ENCODE measurements at regions not wholly inside any gene's neighbourhood (a gene's known extent, or its start where the extent isn't known, plus 50 kb on each side); places are given as distances from the start of the nearest gene placed in this dataset.

- CTCF ChIA-PET, result no interaction called here
- no peak for DNase-seq
Measured at GRCh38 chr3:20878691-20879090, 692.7 kb upstream of the SGO1 start.

More at GRCh38 chr3:20878691-20879090, 692.7 kb upstream of the SGO1 start:
- no peak overlapping the region for H3K27ac ChIP-seq (ENCODE audit: insufficient read depth, low read length)
- POLR2A ChIA-PET (ENCODE audit: unreplicated experiment), result no interaction called here
- no peak overlapping the region for H2AK9ac ChIP-seq (replicated peaks; ENCODE audit: low read depth, low read length, poor library complexity)
- no peak for ATAC-seq (ENCODE audit: low read depth)
- intact Hi-C loops (cut with micrococcal nuclease) (no loop called here), in situ Hi-C loops (cut with MboI; ENCODE audit: low sequenced_read_pairs) (no loop called here), dilution Hi-C loops (cut with HindIII; ENCODE audit: low sequenced_read_pairs, unreplicated experiment) (no loop called here)
- no peak overlapping the region for H3K14ac ChIP-seq (replicated peaks; ENCODE audit: low read depth, low read length)
- H2AFZ ChIP-seq (replicated peaks; ENCODE audit: low read length, poor library complexity), result no peak overlapping the region
- H4K91ac ChIP-seq (ENCODE audit: insufficient read depth, low read depth, low read length), result no peak overlapping the region
- H3K79me1 ChIP-seq (ENCODE audit: low read depth in 1 of 2, low read length in 2 of 2), result no peaks in the 10 kb centered on the region
- H3K9me3 ChIP-seq (ENCODE audit: control insufficient read depth, insufficient read depth, low read length), result peaks cover 5% of the 10 kb centered on the region
- no peak overlapping the region for H3K4ac ChIP-seq (ENCODE audit: low read depth, low read length)
- no peaks in the 10 kb centered on the region for H4K20me1 ChIP-seq (ENCODE audit: insufficient read depth, low read length)
- H3K4me2 ChIP-seq (ENCODE audit: low read depth, low read length), result no peak overlapping the region
- no peak overlapping the region for H2BK15ac ChIP-seq (ENCODE audit: low read depth, low read length)
- BruUV-seq (replicated peaks), result no TSS peak
- H3K27me3 ChIP-seq (ENCODE audit: control insufficient read depth, insufficient read depth, low read length), result no peaks in the 10 kb centered on the region
- no peak overlapping the region for H3K56ac ChIP-seq (ENCODE audit: extremely low read depth, insufficient read depth, low read length)
- no peak overlapping the region for H2BK20ac ChIP-seq (ENCODE audit: low read depth, low read length)
- no peak overlapping the region for H2BK120ac ChIP-seq (ENCODE audit: low read depth, low read length)
- no peak overlapping the region for H3K18ac ChIP-seq (ENCODE audit: low read depth, low read length)
- no CpG with 5 or more reads among the region's 2 CpGs for WGBS, 2 experiments (ENCODE audit: extremely low coverage in 2 of 2, insufficient read length in 1 of 2)
- H4K8ac ChIP-seq (ENCODE audit: low read depth in 2 of 2, low read length in 2 of 2), result no peak overlapping the region
- H3K23ac ChIP-seq (ENCODE audit: low read depth, low read length), result no peak overlapping the region
- H4K5ac ChIP-seq (ENCODE audit: low read depth, low read length), result no peak overlapping the region
- no peaks in the 10 kb centered on the region for H3K9me1 ChIP-seq (ENCODE audit: insufficient read depth, low read length)
- H3K9ac ChIP-seq (ENCODE audit: low read depth, low read length), result no peak overlapping the region
- no peak overlapping the region for H3K4me3 ChIP-seq (ENCODE audit: insufficient read depth, low read depth, low read length)
- TF ChIP-seq, protein P1, sequence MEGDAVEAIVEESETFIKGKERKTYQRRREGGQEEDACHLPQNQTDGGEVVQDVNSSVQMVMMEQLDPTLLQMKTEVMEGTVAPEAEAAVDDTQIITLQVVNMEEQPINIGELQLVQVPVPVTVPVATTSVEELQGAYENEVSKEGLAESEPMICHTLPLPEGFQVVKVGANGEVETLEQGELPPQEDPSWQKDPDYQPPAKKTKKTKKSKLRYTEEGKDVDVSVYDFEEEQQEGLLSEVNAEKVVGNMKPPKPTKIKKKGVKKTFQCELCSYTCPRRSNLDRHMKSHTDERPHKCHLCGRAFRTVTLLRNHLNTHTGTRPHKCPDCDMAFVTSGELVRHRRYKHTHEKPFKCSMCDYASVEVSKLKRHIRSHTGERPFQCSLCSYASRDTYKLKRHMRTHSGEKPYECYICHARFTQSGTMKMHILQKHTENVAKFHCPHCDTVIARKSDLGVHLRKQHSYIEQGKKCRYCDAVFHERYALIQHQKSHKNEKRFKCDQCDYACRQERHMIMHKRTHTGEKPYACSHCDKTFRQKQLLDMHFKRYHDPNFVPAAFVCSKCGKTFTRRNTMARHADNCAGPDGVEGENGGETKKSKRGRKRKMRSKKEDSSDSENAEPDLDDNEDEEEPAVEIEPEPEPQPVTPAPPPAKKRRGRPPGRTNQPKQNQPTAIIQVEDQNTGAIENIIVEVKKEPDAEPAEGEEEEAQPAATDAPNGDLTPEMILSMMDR (conservative IDR thresholded peaks at IDR 0.05; ENCODE audit: low read depth, low read length), result no peak
- TF ChIP-seq, protein P2, sequence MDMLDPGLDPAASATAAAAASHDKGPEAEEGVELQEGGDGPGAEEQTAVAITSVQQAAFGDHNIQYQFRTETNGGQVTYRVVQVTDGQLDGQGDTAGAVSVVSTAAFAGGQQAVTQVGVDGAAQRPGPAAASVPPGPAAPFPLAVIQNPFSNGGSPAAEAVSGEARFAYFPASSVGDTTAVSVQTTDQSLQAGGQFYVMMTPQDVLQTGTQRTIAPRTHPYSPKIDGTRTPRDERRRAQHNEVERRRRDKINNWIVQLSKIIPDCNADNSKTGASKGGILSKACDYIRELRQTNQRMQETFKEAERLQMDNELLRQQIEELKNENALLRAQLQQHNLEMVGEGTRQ (IDR thresholded peaks at IDR 0.05; ENCODE audit: low read depth, low read length), result no peak
- TF ChIP-seq NFE2L2 (IDR thresholded peaks at IDR 0.05; ENCODE audit: low read depth, low read length) (no peak), ELK1 (IDR thresholded peaks at IDR 0.05; ENCODE audit: borderline replicate concordance, low read depth, low read length) (no peak), SMC3 (IDR thresholded peaks at IDR 0.05; ENCODE audit: low read depth, low read length) (no peak), MAFK (IDR thresholded peaks at IDR 0.05; ENCODE audit: low read depth, low read length) (no peak), RAD21 (IDR thresholded peaks at IDR 0.05; ENCODE audit: low read length) (no peak), RFX5 (IDR thresholded peaks at IDR 0.05; ENCODE audit: low read depth, low read length) (no peak), POLR2A (IDR thresholded peaks at IDR 0.05; ENCODE audit: low read depth, low read length) (no peak), MAZ (IDR thresholded peaks at IDR 0.05; ENCODE audit: borderline replicate concordance, low read depth, low read length) (no peak), RCOR1 (IDR thresholded peaks at IDR 0.05; ENCODE audit: insufficient replicate concordance, low read length) (no peak), MXI1 (IDR thresholded peaks at IDR 0.05; ENCODE audit: borderline replicate concordance, low read depth, low read length) (no peak), BHLHE40 (IDR thresholded peaks at IDR 0.05; ENCODE audit: low read depth, low read length) (no peak), CEBPB (IDR thresholded peaks at IDR 0.05; ENCODE audit: low read depth, low read length) (no peak), CHD1 (IDR thresholded peaks at IDR 0.05; ENCODE audit: low read depth, low read length) (no peak), FOS (IDR thresholded peaks at IDR 0.05; ENCODE audit: low read depth, low read length) (no peak)
- no peaks in the 10 kb centered on the region for H3K4me1 ChIP-seq (ENCODE audit: control insufficient read depth, insufficient read depth, low read length)
- H3K36me3 ChIP-seq (ENCODE audit: control insufficient read depth, insufficient read depth, low read length), result no peaks in the 10 kb centered on the region
- H2AK5ac ChIP-seq (ENCODE audit: low read depth, low read length), result no peak overlapping the region
- H2BK5ac ChIP-seq (ENCODE audit: low read depth, low read length, poor library complexity, severe bottlenecking), result no peak overlapping the region
